ENCODE measurements at regions not wholly inside any gene's neighbourhood (a gene's known extent, or its start where the extent isn't known, plus 50 kb on each side); places are given as distances from the start of the nearest gene placed in this dataset.

DNA sequence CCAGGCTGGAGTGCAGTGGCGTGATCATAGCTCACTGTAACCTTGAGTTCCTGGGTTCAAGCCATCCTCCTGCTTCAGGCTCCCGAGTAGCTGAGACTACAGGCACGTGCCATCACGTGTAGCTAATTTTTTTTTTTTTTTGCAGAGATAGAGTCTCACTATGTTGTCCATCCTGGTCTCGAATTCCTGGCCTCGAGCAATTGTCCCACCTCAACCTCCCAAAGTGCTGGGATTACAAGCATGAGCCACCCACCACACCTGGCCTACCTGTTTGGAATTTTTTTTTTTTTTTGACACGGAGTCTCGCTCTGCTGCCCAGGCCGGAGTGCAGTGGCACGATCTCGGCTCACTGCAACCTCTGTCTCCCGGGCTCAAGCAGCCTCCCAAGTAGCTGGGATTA is 117.1 kb upstream of the PARD3 start:
- TF ChIP-seq POLR2A (IDR thresholded peaks at IDR 0.05; ENCODE audit: low read depth, low read length) (no peak), POLR2AphosphoS5 (IDR thresholded peaks at IDR 0.05; ENCODE audit: low read depth, low read length) (no peak), TAF1 (IDR thresholded peaks at IDR 0.05; ENCODE audit: borderline replicate concordance, low read depth, low read length) (no peak)
- DNase-seq (ENCODE audit: insufficient read length) (no peak), FAIRE-seq (no peak)

- no peak for DNase-seq (ENCODE audit: insufficient read length)
- TF ChIP-seq TAF1 (IDR thresholded peaks at IDR 0.05; ENCODE audit: borderline replicate concordance, low read depth, low read length): no peak
- TF ChIP-seq POLR2A (IDR thresholded peaks at IDR 0.05; ENCODE audit: low read depth, low read length): no peak
- TF ChIP-seq POLR2AphosphoS5 (IDR thresholded peaks at IDR 0.05; ENCODE audit: low read depth, low read length): no peak
- FAIRE-seq: no peak
These were observed 116.1 kb upstream of the PARD3 start for GRCh38 chr10:34931216-34931615.

- no peak for TF ChIP-seq POLR2A (IDR thresholded peaks at IDR 0.05; ENCODE audit: low read depth, low read length)
- no peak for TF ChIP-seq TAF1 (IDR thresholded peaks at IDR 0.05; ENCODE audit: borderline replicate concordance, low read depth, low read length)
- TF ChIP-seq POLR2AphosphoS5 (IDR thresholded peaks at IDR 0.05; ENCODE audit: low read depth, low read length): no peak
- no peak for DNase-seq (ENCODE audit: insufficient read length)
- FAIRE-seq: no peak
These were observed 107.0 kb upstream of the PARD3 start for GRCh38 chr10:34922138-34922537.

GRCh38 chr10:34920578-34920977 is 105.5 kb upstream of the PARD3 start:
- no peak for DNase-seq (ENCODE audit: insufficient read length)
- FAIRE-seq: no peak
- TF ChIP-seq POLR2AphosphoS5 (IDR thresholded peaks at IDR 0.05; ENCODE audit: low read depth, low read length): no peak
- TF ChIP-seq TAF1 (IDR thresholded peaks at IDR 0.05; ENCODE audit: borderline replicate concordance, low read depth, low read length): no peak
- no peak for TF ChIP-seq POLR2A (IDR thresholded peaks at IDR 0.05; ENCODE audit: low read depth, low read length)

GRCh38 chr10:34918776-34919315 is 103.8 kb upstream of the PARD3 start:
- TF ChIP-seq POLR2AphosphoS5 (IDR thresholded peaks at IDR 0.05; ENCODE audit: low read depth, low read length): no peak
- no peak for TF ChIP-seq POLR2A (IDR thresholded peaks at IDR 0.05; ENCODE audit: low read depth, low read length)
- no peak for TF ChIP-seq TAF1 (IDR thresholded peaks at IDR 0.05; ENCODE audit: borderline replicate concordance, low read depth, low read length)
- FAIRE-seq: no peak
- no peak for DNase-seq (ENCODE audit: insufficient read length)

- no peak for TF ChIP-seq TAF1 (IDR thresholded peaks at IDR 0.05; ENCODE audit: borderline replicate concordance, low read depth, low read length)
- TF ChIP-seq POLR2A (IDR thresholded peaks at IDR 0.05; ENCODE audit: low read depth, low read length): no peak
- TF ChIP-seq POLR2AphosphoS5 (IDR thresholded peaks at IDR 0.05; ENCODE audit: low read depth, low read length): no peak
- no peak for DNase-seq (ENCODE audit: insufficient read length)
- no peak for FAIRE-seq
These were observed 103.1 kb upstream of the PARD3 start for GRCh38 chr10:34918060-34918775.

DNA sequence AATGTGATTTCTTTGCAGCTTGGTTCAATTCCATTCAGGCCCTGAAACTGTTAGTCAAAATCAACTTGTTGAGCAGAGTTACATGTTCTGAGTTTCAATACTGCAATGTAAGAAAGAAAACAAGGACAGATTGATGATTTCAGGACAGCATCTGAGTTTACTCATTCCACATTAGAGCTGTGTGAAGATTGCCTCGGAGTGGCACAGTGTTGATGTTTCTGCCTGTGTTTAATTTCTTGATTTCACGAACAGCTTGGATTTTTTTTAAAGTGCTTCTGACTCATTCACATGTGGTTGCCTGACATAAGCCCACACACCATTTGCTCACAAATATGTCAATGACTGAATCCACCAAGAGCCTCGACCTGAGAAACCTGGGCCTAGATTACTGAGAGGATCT is 101.2 kb upstream of the PARD3 start:
- TF ChIP-seq TAF1 (IDR thresholded peaks at IDR 0.05; ENCODE audit: borderline replicate concordance, low read depth, low read length) (no peak), POLR2AphosphoS5 (IDR thresholded peaks at IDR 0.05; ENCODE audit: low read depth, low read length) (no peak), POLR2A (IDR thresholded peaks at IDR 0.05; ENCODE audit: low read depth, low read length) (no peak)
- FAIRE-seq: no peak
- DNase-seq (ENCODE audit: insufficient read length): no peak

DNA sequence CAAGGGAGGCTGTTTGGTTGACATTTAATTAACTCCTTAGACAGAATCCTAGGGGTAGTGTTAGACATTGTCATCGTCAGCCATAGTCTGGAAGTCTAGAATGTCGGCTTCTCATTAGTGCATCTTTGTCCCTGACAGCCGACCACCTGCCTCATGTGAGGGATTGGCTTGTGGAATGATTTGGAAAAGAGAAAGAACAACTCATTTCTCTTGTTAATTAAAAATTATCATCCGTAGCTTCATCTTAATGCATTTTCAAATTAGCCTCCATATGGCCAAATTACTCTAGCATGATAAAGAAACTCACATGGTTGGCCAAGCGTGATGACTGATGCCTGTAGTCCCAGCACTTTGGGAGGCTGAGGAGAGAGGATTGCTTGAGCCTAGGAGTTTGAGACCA is 97.7 kb upstream of the PARD3 start:
- no peak for DNase-seq (ENCODE audit: insufficient read length)
- no peak for FAIRE-seq
- no peak for TF ChIP-seq POLR2AphosphoS5 (IDR thresholded peaks at IDR 0.05; ENCODE audit: low read depth, low read length)

DNA sequence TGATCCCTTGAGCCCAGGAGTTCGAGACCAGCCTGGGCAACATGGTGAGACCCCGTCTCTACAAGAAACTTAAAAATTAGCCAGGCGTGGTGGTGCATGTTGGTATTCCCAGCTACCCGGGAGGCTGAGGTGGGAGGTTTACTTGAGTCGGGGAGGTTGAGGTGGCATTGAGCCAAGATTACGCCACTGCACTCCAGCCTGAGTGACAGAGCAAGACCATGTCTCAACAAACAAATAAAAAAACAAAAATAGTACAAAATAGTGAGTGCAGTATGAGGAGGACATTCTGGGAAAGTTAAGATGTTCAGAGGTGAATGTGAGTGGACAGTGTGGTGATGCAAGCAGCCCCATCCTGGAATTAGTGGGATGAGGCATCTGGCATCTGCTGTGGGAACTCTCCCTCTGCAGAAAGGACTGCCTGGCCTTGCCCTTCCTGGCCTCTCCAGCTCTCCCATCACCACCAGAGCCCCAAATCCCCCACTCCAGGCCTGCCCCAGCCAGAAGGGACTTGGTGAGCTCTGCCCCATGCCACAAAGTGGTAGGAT is 96.6 kb upstream of the PARD3 start:
- DNase-seq (ENCODE audit: insufficient read length): no peak
- no peak for FAIRE-seq
- TF ChIP-seq POLR2AphosphoS5 (IDR thresholded peaks at IDR 0.05; ENCODE audit: low read depth, low read length) (no peak), POLR2A (IDR thresholded peaks at IDR 0.05; ENCODE audit: low read depth, low read length) (no peak), TAF1 (IDR thresholded peaks at IDR 0.05; ENCODE audit: borderline replicate concordance, low read depth, low read length) (no peak)

GRCh38 chr10:34908481-34908880 is 93.4 kb upstream of the PARD3 start:
- FAIRE-seq (no peak), DNase-seq (ENCODE audit: insufficient read length) (no peak)
- TF ChIP-seq POLR2A (IDR thresholded peaks at IDR 0.05; ENCODE audit: low read depth, low read length) (no peak), TAF1 (IDR thresholded peaks at IDR 0.05; ENCODE audit: borderline replicate concordance, low read depth, low read length) (no peak), POLR2AphosphoS5 (IDR thresholded peaks at IDR 0.05; ENCODE audit: low read depth, low read length) (no peak)

GRCh38 chr10:34907743-34908430 is 92.8 kb upstream of the PARD3 start:
- no peak for DNase-seq (ENCODE audit: insufficient read length)
- FAIRE-seq: no peak
- TF ChIP-seq POLR2AphosphoS5 (IDR thresholded peaks at IDR 0.05; ENCODE audit: low read depth, low read length) (no peak), TAF1 (IDR thresholded peaks at IDR 0.05; ENCODE audit: borderline replicate concordance, low read depth, low read length) (no peak), POLR2A (IDR thresholded peaks at IDR 0.05; ENCODE audit: low read depth, low read length) (no peak)
